Heart right ventricle (tissue), 16 donors: ENCODE measurements at regions not wholly inside any gene's neighbourhood (a gene's known extent, or its start where the extent isn't known, plus 50 kb on each side); places are given as distances from the start of the nearest gene placed in this dataset.

ENCODE experiments used
- ATAC-seq, 8 donors: fragments of 200-7000 bp; cut with Tn5 transposase; one replicate each; pipeline ENCODE4 v1.9.1; 2020; ENCODE audit warnings: mild to moderate bottlenecking in 8 of 8, moderate library complexity in 8 of 8, moderate number of reproducible peaks in 1 of 8
- DNase-seq, 2 donors: peaks; one replicate each; pipeline ENCODE4 v3.0.0-alpha.2; 2020
- H3K27ac ChIP-seq, 10 donors: fragments of 200-600 bp; sonication (generic) in 2 of 10; one replicate each; pipeline versions ENCODE4 v1.5.0 to v1.8.0; 2020 to 2022; ENCODE audit warnings: mild to moderate bottlenecking in 3 of 10
- H3K27me3 ChIP-seq, 7 donors: fragments of 200-600 bp; one replicate each; pipeline ENCODE4 v1.8.0; 2021 to 2022; ENCODE audit warnings: mild to moderate bottlenecking in 2 of 7
- H3K36me3 ChIP-seq, 9 donors: fragments of 200-600 bp; sonication (generic) in 1 of 9; one replicate each; pipeline versions ENCODE4 v1.5.0 to v1.8.0; 2020 to 2022; ENCODE audit warnings: mild to moderate bottlenecking in 2 of 9
- H3K4me1 ChIP-seq, 9 donors: fragments of 200-600 bp; sonication (generic) in 1 of 9; one replicate each; pipeline versions ENCODE4 v1.5.0 to v1.8.0; 2020 to 2022; ENCODE audit warnings: mild to moderate bottlenecking in 4 of 9
- H3K4me3 ChIP-seq, 10 donors: fragments of 200-600 bp; sonication (generic) in 2 of 10; one replicate each; pipeline versions ENCODE4 v1.5.0 to v1.8.0; 2020 to 2022; ENCODE audit warnings: mild to moderate bottlenecking in 7 of 10, moderate library complexity in 2 of 10
- H3K9me3 ChIP-seq, 11 donors: fragments of 200-600 bp in 10 of 11; sonication (generic) in 2 of 11; one replicate each; pipeline versions ENCODE4 v1.5.0 to v1.8.0; 2013 to 2022; ENCODE audit warnings: mild to moderate bottlenecking in 2 of 11, control low read depth in 1 of 11, moderate library complexity in 1 of 11
- CTCF ChIP-seq, 9 donors: fragments of 200-600 bp; sonication (generic) in 2 of 9; IDR thresholded peaks; one replicate each; pipeline versions ENCODE4 v1.5.0 to v1.8.0; 2021 to 2022; ENCODE audit warnings: antibody characterized with exemption in 9 of 9, mild to moderate bottlenecking in 5 of 9, moderate library complexity in 1 of 9
- WGBS, 2 donors: extraction: QIAGEN DNeasy Blood & Tissue Kit; methylation state at CpG; one replicate each; pipeline ENCODE4 v1.1.7; 2013; ENCODE audit warnings: inconsistent platforms in 1 of 2; 5-methylcytosine and 5-hydroxymethylcytosine counted together
- intact Hi-C, 10 donors: fragments of 100-400 bp; cut with DNase I; formaldehyde crosslinking; loops; one replicate each; pipeline versions ENCODE4 v1.11.1 to v1.14.2; 2022
- donor health status: Arrhythmogenic right ventricular cardiomyopathy.
- donor health status: ischemic (EF 13 %, LVEDD 7.1; RV severe dilation, severe dysfunction).
- donor health status: healthy with polysubstance abuse.
- donor health status: DM: no; HTN: yes; CAD: no.
- donor health status: DM: no; HTN: no; CAD: no.
- donor health status: ischemic (EF 25% LVEDD 6.9; RV normal size, moderate dysfunction).
- donor health status: ischemic (EF 25% LVEDD 5.7; RV mildly dilated, moderate dysfunction).
- donor health status: healthy.
- donor health status: DM: yes; HTN: yes; CAD: no.
- donor health status: Ischemic cardiomyopathy.
- donor health status: ischemic (EF 35%, LVEDD 5.7; RV mildly dilated, moderate dysfunction).
- donor health status: nonischemic (EF 11% LVEDD 7.7; RV severe dilation, severe dysfunction).
- donor health status: DM: yes; HTN: yes; CAD: no.
- donor health status: PGD.
- donor health status: ischemic (EF 29% LVEDD 5.4; RV normal size, mild dysfunction).
- donor health status: nonischemic (EF 23%, LVEDD 6.1; RV moderate dilation, normal function).

GRCh38 chr16:85521552-85522307, 91.4 kb upstream of the GSE1 start:
- intact Hi-C loops, result no loop called here
- Histone ChIP-seq H3K27ac (no peak overlapping the region), H3K4me1 (peaks cover 14 to 39% (median 26%) of the 10 kb centered on the region in 9 donors), H3K36me3 (no peaks in the 10 kb centered on the region), H3K4me3 (no peak overlapping the region), H3K27me3 (no peaks in the 10 kb centered on the region), H3K9me3 (no peaks in the 10 kb centered on the region)
- DNase-seq (no peak), ATAC-seq (no peak)
- WGBS, 2 donors, result 76 to 81% methylated on average over 21 of the region's 21 CpGs
- TF ChIP-seq CTCF (IDR thresholded peaks at IDR 0.05), result no peak

- Histone ChIP-seq H3K4me3 (no peak overlapping the region), H3K9me3 (no peaks in the 10 kb centered on the region), H3K4me1 (peaks cover 14 to 40% (median 26%) of the 10 kb centered on the region in 9 donors), H3K27ac (peak overlapping the region in 1 of 10 donors; percentile 49), H3K36me3 (no peaks in the 10 kb centered on the region), H3K27me3 (no peaks in the 10 kb centered on the region)
- 75 to 77% methylated on average over 13 of the region's 13 CpGs for WGBS, 2 donors
- intact Hi-C loops, result no loop called here
- DNase-seq, result no peak
- peak in 1 of 8 donors; percentile 48 for ATAC-seq
- no peak for TF ChIP-seq CTCF (IDR thresholded peaks at IDR 0.05)
These were observed 90.7 kb upstream of the GSE1 start for GRCh38 chr16:85522308-85522841.

GRCh38 chr16:85522842-85523601, 90.1 kb upstream of the GSE1 start:
- intact Hi-C loops, result no loop called here
- peaks cover 16 to 40% (median 26%) of the 10 kb centered on the region in 9 donors for H3K4me1 ChIP-seq
- no peak for TF ChIP-seq CTCF (IDR thresholded peaks at IDR 0.05)
- no peaks in the 10 kb centered on the region for H3K9me3 ChIP-seq
- ATAC-seq (peak; percentile 50 to 88 (median 80)), DNase-seq (peak; percentile 64 to 68)
- H3K27ac ChIP-seq, result peak overlapping the region in 7 of 10 donors; percentile 5 to 61 (median 42)
- peak overlapping the region in 3 of 10 donors; percentile 4 to 21 (median 12) for H3K4me3 ChIP-seq
- no peaks in the 10 kb centered on the region for H3K36me3 ChIP-seq
- WGBS, 2 donors, result 52% methylated on average over 13 of the region's 13 CpGs
- no peaks in the 10 kb centered on the region for H3K27me3 ChIP-seq

GRCh38 chr16:85523602-85524364, 89.3 kb upstream of the GSE1 start:
- Histone ChIP-seq H3K4me3 (peak overlapping the region in 3 of 10 donors; percentile 4 to 21 (median 12)), H3K36me3 (no peaks in the 10 kb centered on the region), H3K4me1 (peaks cover 16 to 43% (median 29%) of the 10 kb centered on the region in 9 donors), H3K9me3 (no peaks in the 10 kb centered on the region), H3K27me3 (no peaks in the 10 kb centered on the region), H3K27ac (peak overlapping the region in 7 of 10 donors; percentile 5 to 61 (median 42))
- intact Hi-C loops, result no loop called here
- ATAC-seq (peak; percentile 50 to 80 (median 74)), DNase-seq (peak; percentile 59 to 72)
- WGBS, 2 donors, result 42% methylated on average over 22 of the region's 22 CpGs
- TF ChIP-seq CTCF (IDR thresholded peaks at IDR 0.05), result no peak
